ENCODE measurements at regions not wholly inside any gene's neighbourhood (a gene's known extent, or its start where the extent isn't known, plus 50 kb on each side); places are given as distances from the start of the nearest gene placed in this dataset.
"Not testable (repeated sequence)": the region's sequence is repeated elsewhere in the genome, so short reads cannot be mapped to it uniquely, and the experiment has no call there.

- H3K27ac Mint-ChIP-seq: peak overlapping the region in 1 of 8 donors; percentile 11
- H3K4me3 ChIP-seq (ENCODE audit: low read length): no peak overlapping the region
- DNase-seq: no peak
- no peaks in the 10 kb centered on the region for H3K36me3 Mint-ChIP-seq
- H3K27me3 Mint-ChIP-seq: peaks cover 6 to 10% of the 10 kb centered on the region in 2 donors
- H3K36me3 ChIP-seq (ENCODE audit: insufficient read depth, low read length): no peaks in the 10 kb centered on the region
- POLR2A ChIA-PET: no interaction called here
- no peak overlapping the region for H3K4me3 Mint-ChIP-seq
- H3K9me3 Mint-ChIP-seq: no peaks in the 10 kb centered on the region
- H3K27me3 ChIP-seq (ENCODE audit: insufficient read depth, low read length, poor library complexity, severe bottlenecking): no peaks in the 10 kb centered on the region
- H3K4me1 ChIP-seq (ENCODE audit: insufficient read depth, low read length): no peaks in the 10 kb centered on the region
- no peak overlapping the region for H3K27ac ChIP-seq (ENCODE audit: low read depth, low read length)
- H3K9me3 ChIP-seq (ENCODE audit: low read length): no peaks in the 10 kb centered on the region
- CTCF ChIA-PET: no interaction called here
- H3K4me1 Mint-ChIP-seq: no peaks in the 10 kb centered on the region
Measured at GRCh38 chr20:47929368-47930115, 144.3 kb upstream of the SULF2 start.

- Mint-ChIP-seq H3K4me1 (no peaks in the 10 kb centered on the region), H3K4me3 (no peak overlapping the region), H3K36me3 (no peaks in the 10 kb centered on the region), H3K9me3 (peaks cover 0 to 2% (median 0%) of the 10 kb centered on the region in 5 donors), H3K27me3 (peaks cover 8 to 12% of the 10 kb centered on the region in 2 donors), H3K27ac (no peak overlapping the region)
- Histone ChIP-seq H3K4me3 (ENCODE audit: low read length) (no peak overlapping the region), H3K27me3 (ENCODE audit: insufficient read depth, low read length, poor library complexity, severe bottlenecking) (no peaks in the 10 kb centered on the region), H3K4me1 (ENCODE audit: insufficient read depth, low read length) (no peaks in the 10 kb centered on the region), H3K27ac (ENCODE audit: low read depth, low read length) (no peak overlapping the region), H3K36me3 (ENCODE audit: insufficient read depth, low read length) (no peaks in the 10 kb centered on the region), H3K9me3 (ENCODE audit: low read length) (no peaks in the 10 kb centered on the region)
- DNase-seq: no peak
- ChIA-PET POLR2A (no interaction called here), CTCF (interaction anchor here (1.0 kb wide), 1 partner anchor 10 kb away, joined by 3 read pairs; no protein-coding TSS in a partner anchor)
Measured at GRCh38 chr20:47927944-47928343, 142.7 kb upstream of the SULF2 start.

- POLR2A ChIA-PET: no interaction called here
- H3K4me1 Mint-ChIP-seq: no peaks in the 10 kb centered on the region
- peaks cover 0 to 2% (median 0%) of the 10 kb centered on the region in 5 donors for H3K9me3 Mint-ChIP-seq
Measured at GRCh38 chr20:47927385-47927851, 142.1 kb upstream of the SULF2 start.

GRCh38 chr20:47926731-47927130 is 141.4 kb upstream of the SULF2 start:
- no peak overlapping the region for H3K27ac Mint-ChIP-seq
- CTCF ChIA-PET: no interaction called here

More at GRCh38 chr20:47927385-47927851, 142.1 kb upstream of the SULF2 start:
- H3K27me3 Mint-ChIP-seq: peaks cover 8 to 17% of the 10 kb centered on the region in 2 donors
- Histone ChIP-seq H3K9me3 (ENCODE audit: low read length) (no peaks in the 10 kb centered on the region), H3K36me3 (ENCODE audit: insufficient read depth, low read length) (no peaks in the 10 kb centered on the region), H3K4me1 (ENCODE audit: insufficient read depth, low read length) (no peaks in the 10 kb centered on the region), H3K27me3 (ENCODE audit: insufficient read depth, low read length, poor library complexity, severe bottlenecking) (no peaks in the 10 kb centered on the region), H3K27ac (ENCODE audit: low read depth, low read length) (no peak overlapping the region), H3K4me3 (ENCODE audit: low read length) (no peak overlapping the region)
- no peaks in the 10 kb centered on the region for H3K36me3 Mint-ChIP-seq
- CTCF ChIA-PET: interaction anchor here (1.0 kb wide), 1 partner anchor 9 kb away, joined by 3 read pairs; no protein-coding TSS in a partner anchor
- no peak overlapping the region for H3K27ac Mint-ChIP-seq
- DNase-seq: no peak
- no peak overlapping the region for H3K4me3 Mint-ChIP-seq

GRCh38 chr20:47925593-47925992 is 140.3 kb upstream of the SULF2 start:
- Histone ChIP-seq H3K4me3 (ENCODE audit: low read length) (no peak overlapping the region), H3K27me3 (ENCODE audit: insufficient read depth, low read length, poor library complexity, severe bottlenecking) (no peaks in the 10 kb centered on the region), H3K36me3 (ENCODE audit: insufficient read depth, low read length) (no peaks in the 10 kb centered on the region), H3K9me3 (ENCODE audit: low read length) (no peaks in the 10 kb centered on the region), H3K4me1 (ENCODE audit: insufficient read depth, low read length) (no peaks in the 10 kb centered on the region), H3K27ac (ENCODE audit: low read depth, low read length) (no peak overlapping the region)
- ChIA-PET CTCF (no interaction called here), POLR2A (no interaction called here)
- Mint-ChIP-seq H3K4me3 (no peak overlapping the region), H3K4me1 (no peaks in the 10 kb centered on the region), H3K36me3 (no peaks in the 10 kb centered on the region), H3K9me3 (peaks cover 0 to 2% (median 0%) of the 10 kb centered on the region in 5 donors), H3K27ac (no peak overlapping the region), H3K27me3 (peaks cover 8 to 26% of the 10 kb centered on the region in 2 donors)
- no peak for DNase-seq

More at GRCh38 chr20:47926731-47927130, 141.4 kb upstream of the SULF2 start:
- H3K27ac ChIP-seq (ENCODE audit: low read depth, low read length): no peak overlapping the region
- POLR2A ChIA-PET: no interaction called here
- H3K4me3 Mint-ChIP-seq: no peak overlapping the region
- no peaks in the 10 kb centered on the region for H3K4me1 Mint-ChIP-seq
- H3K36me3 Mint-ChIP-seq: no peaks in the 10 kb centered on the region
- no peaks in the 10 kb centered on the region for H3K4me1 ChIP-seq (ENCODE audit: insufficient read depth, low read length)
- peaks cover 0 to 2% (median 0%) of the 10 kb centered on the region in 5 donors for H3K9me3 Mint-ChIP-seq
- H3K36me3 ChIP-seq (ENCODE audit: insufficient read depth, low read length): no peaks in the 10 kb centered on the region
- H3K9me3 ChIP-seq (ENCODE audit: low read length): no peaks in the 10 kb centered on the region
- H3K27me3 Mint-ChIP-seq: peaks cover 8 to 19% of the 10 kb centered on the region in 2 donors
- DNase-seq: no peak
- H3K27me3 ChIP-seq (ENCODE audit: insufficient read depth, low read length, poor library complexity, severe bottlenecking): no peaks in the 10 kb centered on the region
- no peak overlapping the region for H3K4me3 ChIP-seq (ENCODE audit: low read length)

- Histone ChIP-seq H3K27ac (ENCODE audit: low read depth, low read length) (no peak overlapping the region), H3K27me3 (ENCODE audit: insufficient read depth, low read length, poor library complexity, severe bottlenecking) (no peaks in the 10 kb centered on the region), H3K9me3 (ENCODE audit: low read length) (no peaks in the 10 kb centered on the region), H3K36me3 (ENCODE audit: insufficient read depth, low read length) (no peaks in the 10 kb centered on the region), H3K4me3 (ENCODE audit: low read length) (no peak overlapping the region), H3K4me1 (ENCODE audit: insufficient read depth, low read length) (no peaks in the 10 kb centered on the region)
- POLR2A ChIA-PET: no interaction called here
- CTCF ChIA-PET: no interaction called here
- Mint-ChIP-seq H3K36me3 (peaks cover 0 to 2% (median under 1%) of the 10 kb centered on the region in 3 donors), H3K4me1 (no peaks in the 10 kb centered on the region), H3K4me3 (no peak overlapping the region), H3K9me3 (peaks cover 0 to 9% (median 5%) of the 10 kb centered on the region in 5 donors), H3K27me3 (peaks cover 7 to 35% of the 10 kb centered on the region in 2 donors), H3K27ac (no peak overlapping the region)
- no peak for DNase-seq
Measured at GRCh38 chr20:47922269-47922668, 137.0 kb upstream of the SULF2 start.

- H3K36me3 ChIP-seq (ENCODE audit: insufficient read depth, low read length); POLR2A ChIA-PET; DNase-seq; CTCF ChIA-PET; H3K4me1 Mint-ChIP-seq; H3K4me3 ChIP-seq (ENCODE audit: low read length); H3K36me3 Mint-ChIP-seq; H3K9me3 ChIP-seq (ENCODE audit: low read length); H3K27ac Mint-ChIP-seq; H3K27ac ChIP-seq (ENCODE audit: low read depth, low read length); H3K27me3 ChIP-seq (ENCODE audit: insufficient read depth, low read length, poor library complexity, severe bottlenecking); H3K4me1 ChIP-seq (ENCODE audit: insufficient read depth, low read length); H3K4me3 Mint-ChIP-seq: not testable (repeated sequence)
- Mint-ChIP-seq H3K27me3 (peaks cover 7 to 35% of the 10 kb centered on the region in 2 donors), H3K9me3 (peaks cover 2 to 13% (median 9%) of the 10 kb centered on the region in 5 donors)
Measured at GRCh38 chr20:47921829-47922228, 136.5 kb upstream of the SULF2 start.

- peaks cover 5 to 15% (median 9%) of the 10 kb centered on the region in 5 donors for H3K9me3 Mint-ChIP-seq
- no peak overlapping the region for H3K27ac Mint-ChIP-seq
- H3K4me1 Mint-ChIP-seq: no peaks in the 10 kb centered on the region
- POLR2A ChIA-PET: no interaction called here
- Histone ChIP-seq H3K4me3 (ENCODE audit: low read length) (no peak overlapping the region), H3K36me3 (ENCODE audit: insufficient read depth, low read length) (no peaks in the 10 kb centered on the region), H3K27ac (ENCODE audit: low read depth, low read length) (no peak overlapping the region), H3K4me1 (ENCODE audit: insufficient read depth, low read length) (no peaks in the 10 kb centered on the region), H3K27me3 (ENCODE audit: insufficient read depth, low read length, poor library complexity, severe bottlenecking) (no peaks in the 10 kb centered on the region), H3K9me3 (ENCODE audit: low read length) (no peaks in the 10 kb centered on the region)
- DNase-seq: no peak
- peaks cover 0 to 3% (median 2%) of the 10 kb centered on the region in 3 donors for H3K36me3 Mint-ChIP-seq
- CTCF ChIA-PET: no interaction called here
- H3K27me3 Mint-ChIP-seq: peaks cover 7 to 35% of the 10 kb centered on the region in 2 donors
- no peak overlapping the region for H3K4me3 Mint-ChIP-seq
Measured at GRCh38 chr20:47921408-47921807, 136.1 kb upstream of the SULF2 start.
